Fibroblast of peridontal ligament (primary cell): ENCODE measurements at regions not wholly inside any gene's neighbourhood (a gene's known extent, or its start where the extent isn't known, plus 50 kb on each side); places are given as distances from the start of the nearest gene placed in this dataset.
"Not testable (repeated sequence)": the region's sequence is repeated elsewhere in the genome, so short reads cannot be mapped to it uniquely, and the experiment has no call there.

Experiments
- DNase-seq: peaks from one replicate; pipeline ENCODE4 v3.0.0-alpha.2; 2010; ENCODE audit errors: extremely low read depth

DNA sequence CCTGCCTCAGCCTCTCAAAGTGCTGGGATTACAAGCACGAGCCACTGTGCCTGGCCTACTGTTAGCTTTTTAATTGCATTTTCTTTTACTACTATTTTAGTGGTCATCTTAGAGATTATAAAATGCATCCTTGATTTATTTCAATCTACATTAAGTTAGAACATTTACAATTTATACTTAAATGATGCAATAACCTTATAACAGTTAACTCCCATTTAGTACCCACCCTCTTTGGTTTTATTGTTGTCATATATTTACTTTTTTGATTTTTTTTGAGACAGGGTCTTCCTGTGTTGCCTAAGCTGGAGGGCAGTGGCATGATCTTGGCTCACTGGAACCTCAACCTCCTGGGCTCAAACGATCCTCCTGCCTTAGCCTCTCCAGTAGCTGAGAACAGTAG lies 77.3 kb downstream of the PPCDC start:
- DNase-seq = no peak

DNA sequence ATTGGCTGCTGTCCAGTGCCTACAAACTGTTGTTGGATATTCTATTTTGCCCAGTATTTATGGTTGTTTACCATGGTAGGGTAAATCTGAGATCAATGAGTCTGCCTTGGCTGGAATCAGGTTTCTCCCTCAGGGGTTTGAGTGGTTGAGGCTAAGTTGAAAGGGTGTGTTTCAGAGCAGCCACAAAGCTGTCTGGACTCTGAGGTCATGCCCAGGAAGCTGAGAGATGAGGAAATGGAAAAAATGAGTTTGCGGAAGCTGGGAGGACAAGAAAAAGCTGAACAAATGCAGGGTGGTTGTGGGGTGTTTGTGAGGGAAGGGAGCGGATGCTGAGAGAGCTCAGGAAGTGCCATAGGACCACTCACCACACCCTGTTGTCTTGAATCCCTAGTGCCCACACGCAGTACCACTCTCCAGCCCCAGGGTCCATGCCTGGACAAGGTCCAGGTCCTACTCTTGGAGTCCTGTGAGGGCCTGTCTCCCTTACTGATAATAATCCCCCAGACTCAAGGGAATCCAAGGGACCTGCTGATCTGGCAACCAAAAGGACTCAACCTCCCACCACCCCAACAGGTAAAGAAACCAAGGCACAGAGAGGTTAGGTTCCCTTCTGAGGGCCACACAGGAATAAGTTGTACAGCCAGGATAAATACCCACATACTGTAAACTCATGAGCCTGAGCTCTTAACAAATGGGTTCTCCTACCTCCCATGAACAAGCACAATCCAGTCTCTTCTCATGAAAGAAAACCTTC lies 81.6 kb downstream of the PPCDC start:
- DNase-seq = peak; percentile 96

- DNase-seq = no peak
Measured at GRCh38 chr15:75107516-75107907, 84.1 kb downstream of the PPCDC start.

DNA sequence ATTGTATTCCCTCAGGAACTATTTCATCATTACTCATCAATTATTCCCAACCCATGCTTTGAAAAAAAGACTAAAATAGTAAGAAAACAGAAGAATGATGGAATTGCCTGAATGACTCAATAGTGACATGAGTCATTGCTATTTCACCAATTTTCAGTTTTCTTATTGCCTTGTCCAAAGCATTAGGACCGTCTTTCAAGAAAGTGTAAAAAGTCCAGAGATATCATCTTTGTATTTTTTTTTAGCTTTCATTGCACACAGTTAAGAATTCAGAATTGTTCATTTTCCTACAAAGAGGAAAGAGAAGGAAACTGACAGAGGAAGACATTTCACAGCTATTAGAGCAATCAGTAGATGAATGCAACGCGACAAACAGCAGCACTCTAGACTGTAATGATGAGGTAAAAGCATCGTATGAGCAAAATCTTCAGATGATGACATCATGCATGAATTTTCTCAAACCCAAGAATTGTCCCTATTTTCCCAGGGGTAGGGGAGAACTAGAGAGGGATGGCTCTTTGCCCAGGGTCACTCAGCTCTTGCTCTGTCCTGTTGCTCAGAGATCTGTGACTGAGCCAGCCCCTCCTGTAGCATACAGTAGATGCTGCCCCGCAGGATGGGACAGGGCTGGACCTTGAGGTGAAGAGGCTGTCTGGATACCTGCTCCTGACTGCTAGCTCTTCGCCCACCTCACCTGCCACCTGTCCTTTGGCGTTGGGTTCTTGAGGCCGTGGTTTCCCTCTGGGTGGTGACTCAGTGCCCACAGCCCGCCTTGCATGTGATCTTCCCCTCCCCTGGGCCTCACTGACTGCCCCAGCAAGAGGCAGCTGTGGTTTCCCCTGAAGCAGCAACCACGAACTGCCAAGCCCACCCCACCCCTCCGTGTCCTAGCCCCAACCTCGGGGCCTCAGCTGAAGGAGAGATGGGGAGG lies 84.8 kb downstream of the PPCDC start:
- DNase-seq = peak; percentile 95

DNA sequence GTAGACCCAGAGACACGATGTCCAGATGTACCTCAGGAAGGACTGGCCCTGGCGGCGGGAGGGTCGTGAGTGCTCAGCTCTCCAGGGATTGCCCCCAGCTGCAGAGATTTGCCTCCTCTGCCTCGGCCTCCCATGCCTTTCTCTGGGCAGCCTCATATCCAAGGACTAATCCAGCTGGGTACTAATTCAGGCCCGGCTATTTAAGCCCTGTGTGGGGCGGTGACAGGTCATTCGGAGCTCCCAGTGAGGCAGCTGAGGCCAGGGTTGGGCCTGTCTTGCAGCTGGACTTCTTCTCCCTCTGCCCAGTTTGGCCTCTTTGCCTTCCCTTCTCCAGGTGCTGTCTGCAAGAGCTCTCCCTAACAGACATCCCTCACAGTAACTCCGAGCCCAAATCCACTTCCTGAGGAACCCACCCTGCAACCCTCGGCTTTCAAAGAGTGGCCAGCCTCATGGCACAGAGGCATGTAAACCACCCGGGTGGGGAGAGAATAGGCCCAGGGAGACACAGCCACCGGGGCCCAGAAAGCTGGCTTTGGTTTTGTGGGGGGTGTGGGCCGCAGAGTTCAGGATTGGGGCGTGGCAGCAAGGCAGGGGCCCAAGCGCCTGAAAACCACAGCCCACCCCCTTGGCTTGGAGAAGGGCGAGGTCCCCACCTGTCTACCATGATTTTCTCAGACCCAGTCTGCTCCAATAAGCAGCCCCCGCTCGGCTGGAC lies 85.8 kb downstream of the PPCDC start:
- DNase-seq = no peak

DNA sequence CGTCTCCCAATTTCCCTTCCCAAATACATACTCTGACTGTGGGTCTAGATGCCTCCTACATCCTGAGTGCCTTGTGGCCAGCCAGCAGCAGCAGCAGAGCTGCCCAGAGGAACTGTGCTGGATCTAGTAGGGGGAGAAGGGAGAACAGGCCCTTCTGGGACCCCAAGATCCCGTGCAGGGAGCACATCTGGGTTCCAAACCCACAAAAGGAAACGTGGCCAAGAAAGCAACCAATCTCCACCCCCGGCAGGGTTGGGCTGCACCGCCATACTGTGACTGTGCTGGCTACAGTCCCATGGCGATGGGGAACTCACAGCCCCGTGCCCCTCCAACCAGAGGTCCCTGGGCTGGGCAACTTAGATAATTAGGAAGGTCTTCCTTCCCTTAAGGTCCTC lies 86.3 kb downstream of the PPCDC start:
- DNase-seq = no peak

DNA sequence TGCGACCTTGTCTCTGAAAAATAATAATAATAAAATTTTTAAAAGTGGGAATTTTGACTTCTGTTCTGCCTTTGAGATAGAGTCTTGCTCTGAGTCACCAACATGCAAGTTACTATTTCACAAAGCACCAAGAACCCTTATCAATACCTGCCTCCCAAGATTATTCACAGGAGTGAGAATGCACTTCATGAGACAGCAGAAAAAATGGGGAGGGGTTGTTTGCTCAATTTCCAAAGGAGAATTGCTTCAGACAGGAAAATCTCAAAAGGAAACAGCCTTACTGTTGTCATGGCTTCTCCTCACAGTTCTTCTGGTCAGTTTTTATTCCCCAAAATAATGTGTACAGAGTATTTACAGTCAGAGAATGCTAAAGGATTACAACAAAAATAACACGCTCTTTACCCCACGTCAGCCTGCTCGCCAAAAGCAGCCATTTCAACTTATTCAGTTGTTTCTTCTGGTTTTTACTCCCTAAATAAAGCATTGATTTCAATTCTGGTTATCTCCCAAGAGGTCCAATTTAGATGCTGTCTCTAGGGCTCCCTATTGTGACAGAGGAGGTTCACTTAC lies 89.0 kb downstream of the PPCDC start:
- DNase-seq = no peak

- no peak for DNase-seq
Measured at GRCh38 chr15:75112848-75113492, 88.7 kb upstream of the C15orf39 start.

GRCh38 chr15:75114327-75114726 lies 87.4 kb upstream of the C15orf39 start:
- no peak for DNase-seq

DNA sequence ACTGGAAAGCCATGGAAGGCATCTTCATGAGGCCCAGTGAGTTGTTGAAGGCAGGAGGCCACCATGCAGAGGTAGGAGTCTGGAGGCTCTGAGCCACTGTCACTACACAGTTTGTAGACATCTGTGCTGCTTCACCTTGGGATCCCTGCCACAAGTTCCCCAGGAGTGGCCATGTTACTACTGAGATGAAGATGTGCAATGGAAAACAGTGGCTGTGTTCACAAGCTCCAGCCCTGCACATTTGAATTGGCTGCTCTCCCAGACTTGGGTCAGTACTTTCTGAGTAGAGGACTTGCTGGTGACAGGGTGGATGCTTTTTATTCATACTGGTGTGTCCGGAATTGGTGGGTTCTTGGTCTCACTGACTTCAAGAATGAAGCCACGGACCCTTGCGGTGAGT lies 86.9 kb upstream of the C15orf39 start:
- DNase-seq = no peak

GRCh38 chr15:75115411-75115913 lies 86.2 kb upstream of the C15orf39 start:
- DNase-seq = not testable (repeated sequence)

DNA sequence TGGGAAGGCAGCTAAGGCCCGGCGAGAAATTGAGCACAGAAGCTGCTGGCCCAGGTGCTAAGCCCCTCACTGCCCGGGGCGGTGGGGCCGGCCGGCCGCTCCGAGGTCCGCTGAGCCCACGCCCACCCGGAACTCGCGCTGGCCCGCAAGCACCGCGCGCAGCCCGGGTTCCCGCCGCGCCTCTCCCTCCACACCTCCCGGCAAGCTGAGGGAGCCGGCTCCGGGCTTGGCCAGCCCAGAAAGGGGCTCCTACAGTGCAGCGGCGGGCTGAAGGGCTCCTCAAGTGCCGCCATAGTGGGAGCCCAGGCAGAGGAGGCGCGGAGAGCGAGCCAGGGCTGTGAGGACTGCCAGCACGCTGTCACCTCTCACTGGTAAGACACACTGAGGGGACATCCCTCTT lies 85.5 kb upstream of the C15orf39 start:
- not testable (repeated sequence) for DNase-seq

- DNase-seq = no peak
Measured at GRCh38 chr15:75117993-75118392, 83.7 kb upstream of the C15orf39 start.

DNA sequence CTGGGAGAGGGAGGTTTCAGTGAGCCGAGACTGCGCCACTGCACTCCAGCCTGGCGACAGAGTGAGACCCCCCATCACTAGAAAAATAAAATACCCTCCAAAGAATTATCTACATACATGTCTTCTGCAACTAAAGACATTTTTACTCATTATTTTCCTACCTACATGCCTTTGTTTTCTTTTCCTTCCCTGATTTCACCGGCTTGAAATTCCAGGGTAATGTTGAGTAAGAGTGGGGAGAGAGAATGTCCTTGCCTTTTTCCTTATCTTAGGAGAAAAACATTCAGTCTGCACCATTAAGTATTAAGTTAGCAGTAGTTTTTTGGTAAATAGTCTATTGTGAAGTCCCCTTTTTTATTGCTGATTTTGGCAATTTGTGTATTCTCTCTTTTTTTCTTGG lies 82.4 kb upstream of the C15orf39 start:
- not testable (repeated sequence) for DNase-seq

DNA sequence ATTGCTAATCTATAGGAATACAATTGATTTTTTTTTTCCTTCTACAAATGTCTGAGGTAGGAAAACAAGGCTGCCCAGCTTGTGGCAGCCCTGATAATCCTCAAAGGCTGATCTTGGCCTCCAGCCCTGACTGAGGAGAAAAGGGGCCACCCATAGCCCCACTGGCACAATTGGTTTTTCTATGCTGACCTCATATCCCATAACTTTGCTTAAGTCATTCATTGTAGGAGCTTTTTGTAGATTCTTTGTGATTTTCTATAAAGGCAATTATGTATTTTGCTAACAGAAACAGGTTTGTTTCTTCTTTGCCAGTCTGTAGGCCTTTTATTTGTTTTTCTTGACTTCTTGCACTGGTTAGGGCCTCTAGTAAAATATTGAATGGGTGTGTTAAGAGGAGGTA lies 80.2 kb upstream of the C15orf39 start:
- no peak for DNase-seq

DNA sequence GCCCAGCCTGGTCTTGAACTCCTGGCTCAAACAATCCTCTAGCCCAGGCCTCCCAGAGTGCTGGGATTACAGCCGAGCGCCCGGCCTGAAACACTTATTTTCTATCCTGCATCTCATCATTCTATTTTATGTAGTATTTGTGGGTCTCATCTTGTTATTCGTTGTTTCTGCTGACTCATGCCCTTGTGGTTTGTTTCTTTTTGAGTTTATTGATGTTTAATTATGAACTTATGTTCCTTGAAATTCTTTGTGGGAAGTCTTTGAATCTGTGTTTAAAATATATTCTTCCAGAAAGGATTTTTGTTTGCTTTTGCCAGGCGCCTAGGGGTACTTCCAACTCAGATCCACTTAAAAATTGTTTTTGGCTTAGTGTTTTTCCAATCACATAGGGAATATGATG lies 78.3 kb upstream of the C15orf39 start:
- peak; percentile 96 for DNase-seq

DNA sequence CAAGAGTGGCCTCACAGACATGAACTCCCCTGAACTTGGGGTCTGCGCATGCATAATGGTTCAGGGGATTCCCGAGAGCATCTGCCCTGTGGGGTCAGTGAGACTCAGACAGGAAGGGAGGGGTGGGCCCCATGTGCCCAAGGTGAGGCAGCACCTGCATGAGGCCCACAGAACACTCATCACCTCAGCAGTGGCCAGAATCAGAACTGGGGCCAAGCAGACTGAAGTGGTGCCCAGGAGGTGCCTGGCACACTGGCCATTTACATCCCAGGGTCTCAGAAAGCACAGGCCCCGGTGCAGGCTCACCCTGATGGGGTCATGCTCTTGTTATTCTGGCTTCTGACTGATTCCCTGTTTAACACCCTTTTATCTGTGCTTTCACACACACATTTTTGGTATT lies 77.4 kb upstream of the C15orf39 start:
- not testable (repeated sequence) for DNase-seq

DNA sequence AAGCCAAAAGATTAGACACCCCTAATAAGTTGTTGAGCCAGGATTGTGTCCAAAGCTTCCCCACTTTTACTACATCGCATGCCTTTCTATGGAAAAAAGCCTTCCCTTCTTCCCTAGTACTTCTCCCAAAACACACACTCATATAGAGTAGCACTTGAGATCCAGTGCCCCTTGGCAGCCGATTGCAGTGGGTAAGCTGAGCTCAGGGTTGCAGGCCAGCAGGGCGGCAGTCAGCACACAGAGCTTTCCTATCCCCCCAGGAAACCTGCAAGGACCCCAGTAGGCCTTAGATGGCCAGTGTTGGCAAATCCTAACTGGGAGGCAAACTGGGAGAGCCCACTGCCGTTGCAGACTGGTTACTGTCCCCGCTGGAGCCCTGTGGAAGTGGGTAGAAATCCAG lies 75.7 kb upstream of the C15orf39 start:
- no peak for DNase-seq

GRCh38 chr15:75126864-75127580 lies 74.7 kb upstream of the C15orf39 start:
- no peak for DNase-seq

- DNase-seq = no peak
Measured at GRCh38 chr15:75129788-75130187, 71.9 kb upstream of the C15orf39 start.

DNA sequence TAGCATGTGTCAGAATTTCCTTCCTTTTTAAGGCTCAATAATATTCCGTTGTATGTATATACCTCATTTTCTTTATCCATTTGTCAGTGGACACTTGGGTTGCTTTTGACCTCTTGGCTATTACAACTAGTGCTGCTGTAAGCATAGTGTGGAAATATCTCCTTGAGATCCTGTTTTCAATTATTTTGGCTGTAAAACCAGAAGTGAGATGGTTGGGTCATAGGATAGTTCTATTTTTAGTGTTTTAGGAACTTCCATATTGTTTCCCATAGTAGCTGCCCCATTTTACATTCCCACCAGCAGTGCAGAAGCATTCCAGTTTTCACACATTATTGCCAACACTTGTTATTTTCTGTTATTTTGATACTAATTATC lies 70.4 kb upstream of the C15orf39 start:
- DNase-seq = peak; percentile 67
